GM23338 (cell line): ENCODE measurements at regions not wholly inside any gene's neighbourhood (a gene's known extent, or its start where the extent isn't known, plus 50 kb on each side); places are given as distances from the start of the nearest gene placed in this dataset.

Experiments used
- ATAC-seq: fragments of 200-7000 bp; cut with Tn5 transposase; 3 replicates; pipeline ENCODE4 v1.9.1; 2020
- DNase-seq: peaks from one replicate; pipeline ENCODE4 v3.0.0-alpha.2; 2015; ENCODE audit warnings: low spot score
- H2AFZ ChIP-seq: fragments of 200-600 bp; sonication (generic); 2 replicates; pipeline ENCODE4 v1.8.0; 2016; ENCODE audit warnings: antibody characterized with exemption, mild to moderate bottlenecking, moderate library complexity
- H3F3A ChIP-seq: fragments of 200-600 bp; sonication (generic); replicated peaks from 2 replicates; pipeline ENCODE4 v1.8.0; 2017; ENCODE audit warnings: antibody characterized with exemption, mixed run types, low read depth
- H3K27ac ChIP-seq: fragments of 200-600 bp; sonication (generic); 2 replicates; pipeline ENCODE4 v1.6.1; 2016; ENCODE audit warnings: low read depth
- H3K27me3 ChIP-seq: fragments of 200-600 bp; sonication (generic); 2 replicates; pipeline ENCODE4 v1.8.0; 2016; ENCODE audit warnings: mild to moderate bottlenecking, mixed run types, moderate library complexity; ENCODE audit not compliant: insufficient read depth
- H3K36me3 ChIP-seq: fragments of 200-600 bp; sonication (generic); 2 replicates; pipeline ENCODE4 v1.8.0; 2016; ENCODE audit warnings: mild to moderate bottlenecking; ENCODE audit not compliant: insufficient read depth
- H3K4me1 ChIP-seq: fragments of 200-600 bp; sonication (generic); 2 replicates; pipeline ENCODE4 v1.8.0; 2016; ENCODE audit warnings: mild to moderate bottlenecking, moderate library complexity; ENCODE audit not compliant: insufficient read depth
- H3K4me2 ChIP-seq: fragments of 200-600 bp; sonication (generic); 2 replicates; pipeline ENCODE4 v1.7.1; 2017; ENCODE audit warnings: mixed run types
- H3K4me3 ChIP-seq: fragments of 200-600 bp; sonication (generic); 2 replicates; pipeline ENCODE4 v1.6.1; 2016; ENCODE audit warnings: mixed run types
- H3K79me2 ChIP-seq: fragments of 200-600 bp; sonication (generic); replicated peaks from 2 replicates; pipeline ENCODE4 v1.8.0; 2017; ENCODE audit warnings: mild to moderate bottlenecking; ENCODE audit not compliant: insufficient read depth
- H3K9me2 ChIP-seq: fragments of 200-600 bp; sonication (generic); 2 replicates; pipeline ENCODE4 v1.8.0; 2017; ENCODE audit not compliant: insufficient read depth
- H4K20me1 ChIP-seq: fragments of 200-600 bp; sonication (generic); replicated peaks from 2 replicates; pipeline ENCODE4 v1.8.0; 2017; ENCODE audit warnings: mild to moderate bottlenecking; ENCODE audit not compliant: insufficient read depth
- H3K27ac Mint-ChIP-seq: 2 replicates; pipeline ENCODE4 v1.8.0; 2020; ENCODE audit warnings: inconsistent platforms, mild to moderate bottlenecking, moderate library complexity, mixed read lengths
- H3K27me3 Mint-ChIP-seq: 3 replicates; pipeline ENCODE4 v1.8.0; 2022; ENCODE audit warnings: low read depth, mild to moderate bottlenecking, moderate library complexity, mixed read lengths, inconsistent platforms; ENCODE audit not compliant: insufficient read depth, poor library complexity
- H3K36me3 Mint-ChIP-seq: 3 replicates; pipeline ENCODE4 v1.8.0; 2021; ENCODE audit warnings: low read depth, mild to moderate bottlenecking, inconsistent platforms, moderate library complexity, mixed read lengths
- H3K4me1 Mint-ChIP-seq: 3 replicates; pipeline ENCODE4 v1.8.0; 2020; ENCODE audit warnings: mild to moderate bottlenecking, inconsistent platforms, mixed read lengths
- H3K4me3 Mint-ChIP-seq: 3 replicates; pipeline ENCODE4 v1.8.0; 2021; ENCODE audit warnings: moderate library complexity, mild to moderate bottlenecking, inconsistent platforms, mixed read lengths
- H3K9me3 Mint-ChIP-seq: 3 replicates; pipeline ENCODE4 v1.8.0; 2020; ENCODE audit warnings: moderate library complexity, mild to moderate bottlenecking, inconsistent platforms, mixed read lengths
- EZH2 ChIP-seq: fragments of 200-600 bp; sonication (generic); IDR thresholded peaks from one replicate; pipeline ENCODE4 v1.8.0; 2017; ENCODE audit warnings: antibody characterized with exemption, mild to moderate bottlenecking, low read depth; ENCODE audit not compliant: unreplicated experiment
- EZH2phosphoT487 ChIP-seq: fragments of 200-600 bp; sonication (generic); IDR thresholded peaks from one replicate; pipeline ENCODE4 v1.8.1; 2018; ENCODE audit warnings: antibody characterized with exemption; ENCODE audit not compliant: unreplicated experiment
- JUNB ChIP-seq: IDR thresholded peaks from one replicate; pipeline ENCODE4 v1.6.1; 2016; ENCODE audit warnings: antibody characterized with exemption; ENCODE audit not compliant: unreplicated experiment
- TF ChIP-seq, protein P1 (sequence below): fragments of 250-450 bp; sonication (Bioruptor Pico); IDR thresholded peaks from 2 replicates; pipeline ENCODE4 v1.5.0; 2020; ENCODE audit warnings: mild to moderate bottlenecking, moderate library complexity
- TF ChIP-seq, protein P2 (sequence below), 2 experiments: fragments of 200-600 bp in 1 of 2; sonication (generic) in 1 of 2; conservative IDR thresholded peaks; 2 replicates each; pipeline versions ENCODE4 v1.5.1 to v1.6.1; 2016 to 2017; ENCODE audit warnings: antibody characterized with exemption in 2 of 2, low read depth in 2 of 2, mild to moderate bottlenecking in 2 of 2, moderate library complexity in 1 of 2
- TF ChIP-seq, protein P3 (sequence below): IDR thresholded peaks from one replicate; pipeline ENCODE4 v1.6.1; 2018; ENCODE audit warnings: antibody characterized with exemption; ENCODE audit not compliant: unreplicated experiment

DNA sequence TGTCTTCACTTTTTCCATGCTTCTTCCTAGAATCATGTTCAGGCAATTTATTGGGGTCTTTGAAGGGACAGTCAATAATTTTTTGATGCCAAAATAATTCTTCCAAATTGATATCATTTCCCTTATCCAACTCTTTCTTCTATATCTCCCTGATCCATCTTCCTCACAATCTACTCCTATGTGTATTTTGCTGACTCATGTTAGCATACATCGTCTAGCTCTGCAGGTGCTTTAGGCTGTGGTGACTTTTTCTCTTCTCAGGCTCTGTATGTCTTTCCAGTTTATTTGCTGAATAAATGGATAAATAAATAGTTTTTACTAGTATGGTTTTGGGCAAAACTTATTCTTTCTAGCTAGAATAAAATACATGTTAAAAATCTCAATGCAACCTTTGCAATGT is 1650.9 kb upstream of the TMEFF2 start (continued):
- TF ChIP-seq, protein P1, sequence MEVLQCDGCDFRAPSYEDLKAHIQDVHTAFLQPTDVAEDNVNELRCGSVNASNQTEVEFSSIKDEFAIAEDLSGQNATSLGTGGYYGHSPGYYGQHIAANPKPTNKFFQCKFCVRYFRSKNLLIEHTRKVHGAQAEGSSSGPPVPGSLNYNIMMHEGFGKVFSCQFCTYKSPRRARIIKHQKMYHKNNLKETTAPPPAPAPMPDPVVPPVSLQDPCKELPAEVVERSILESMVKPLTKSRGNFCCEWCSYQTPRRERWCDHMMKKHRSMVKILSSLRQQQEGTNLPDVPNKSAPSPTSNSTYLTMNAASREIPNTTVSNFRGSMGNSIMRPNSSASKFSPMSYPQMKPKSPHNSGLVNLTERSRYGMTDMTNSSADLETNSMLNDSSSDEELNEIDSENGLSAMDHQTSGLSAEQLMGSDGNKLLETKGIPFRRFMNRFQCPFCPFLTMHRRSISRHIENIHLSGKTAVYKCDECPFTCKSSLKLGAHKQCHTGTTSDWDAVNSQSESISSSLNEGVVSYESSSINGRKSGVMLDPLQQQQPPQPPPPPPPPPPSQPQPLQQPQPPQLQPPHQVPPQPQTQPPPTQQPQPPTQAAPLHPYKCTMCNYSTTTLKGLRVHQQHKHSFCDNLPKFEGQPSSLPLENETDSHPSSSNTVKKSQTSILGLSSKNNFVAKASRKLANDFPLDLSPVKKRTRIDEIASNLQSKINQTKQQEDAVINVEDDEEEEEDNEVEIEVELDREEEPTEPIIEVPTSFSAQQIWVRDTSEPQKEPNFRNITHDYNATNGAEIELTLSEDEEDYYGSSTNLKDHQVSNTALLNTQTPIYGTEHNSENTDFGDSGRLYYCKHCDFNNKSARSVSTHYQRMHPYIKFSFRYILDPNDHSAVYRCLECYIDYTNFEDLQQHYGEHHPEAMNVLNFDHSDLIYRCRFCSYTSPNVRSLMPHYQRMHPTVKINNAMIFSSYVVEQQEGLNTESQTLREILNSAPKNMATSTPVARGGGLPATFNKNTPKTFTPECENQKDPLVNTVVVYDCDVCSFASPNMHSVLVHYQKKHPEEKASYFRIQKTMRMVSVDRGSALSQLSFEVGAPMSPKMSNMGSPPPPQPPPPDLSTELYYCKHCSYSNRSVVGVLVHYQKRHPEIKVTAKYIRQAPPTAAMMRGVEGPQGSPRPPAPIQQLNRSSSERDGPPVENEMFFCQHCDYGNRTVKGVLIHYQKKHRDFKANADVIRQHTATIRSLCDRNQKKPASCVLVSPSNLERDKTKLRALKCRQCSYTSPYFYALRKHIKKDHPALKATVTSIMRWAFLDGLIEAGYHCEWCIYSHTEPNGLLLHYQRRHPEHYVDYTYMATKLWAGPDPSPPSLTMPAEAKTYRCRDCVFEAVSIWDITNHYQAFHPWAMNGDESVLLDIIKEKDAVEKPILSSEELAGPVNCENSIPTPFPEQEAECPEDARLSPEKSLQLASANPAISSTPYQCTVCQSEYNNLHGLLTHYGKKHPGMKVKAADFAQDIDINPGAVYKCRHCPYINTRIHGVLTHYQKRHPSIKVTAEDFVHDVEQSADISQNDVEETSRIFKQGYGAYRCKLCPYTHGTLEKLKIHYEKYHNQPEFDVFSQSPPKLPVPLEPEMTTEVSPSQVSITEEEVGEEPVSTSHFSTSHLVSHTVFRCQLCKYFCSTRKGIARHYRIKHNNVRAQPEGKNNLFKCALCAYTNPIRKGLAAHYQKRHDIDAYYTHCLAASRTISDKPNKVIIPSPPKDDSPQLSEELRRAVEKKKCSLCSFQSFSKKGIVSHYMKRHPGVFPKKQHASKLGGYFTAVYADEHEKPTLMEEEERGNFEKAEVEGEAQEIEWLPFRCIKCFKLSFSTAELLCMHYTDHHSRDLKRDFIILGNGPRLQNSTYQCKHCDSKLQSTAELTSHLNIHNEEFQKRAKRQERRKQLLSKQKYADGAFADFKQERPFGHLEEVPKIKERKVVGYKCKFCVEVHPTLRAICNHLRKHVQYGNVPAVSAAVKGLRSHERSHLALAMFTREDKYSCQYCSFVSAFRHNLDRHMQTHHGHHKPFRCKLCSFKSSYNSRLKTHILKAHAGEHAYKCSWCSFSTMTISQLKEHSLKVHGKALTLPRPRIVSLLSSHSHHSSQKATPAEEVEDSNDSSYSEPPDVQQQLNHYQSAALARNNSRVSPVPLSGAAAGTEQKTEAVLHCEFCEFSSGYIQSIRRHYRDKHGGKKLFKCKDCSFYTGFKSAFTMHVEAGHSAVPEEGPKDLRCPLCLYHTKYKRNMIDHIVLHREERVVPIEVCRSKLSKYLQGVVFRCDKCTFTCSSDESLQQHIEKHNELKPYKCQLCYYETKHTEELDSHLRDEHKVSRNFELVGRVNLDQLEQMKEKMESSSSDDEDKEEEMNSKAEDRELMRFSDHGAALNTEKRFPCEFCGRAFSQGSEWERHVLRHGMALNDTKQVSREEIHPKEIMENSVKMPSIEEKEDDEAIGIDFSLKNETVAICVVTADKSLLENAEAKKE = no peak

DNA sequence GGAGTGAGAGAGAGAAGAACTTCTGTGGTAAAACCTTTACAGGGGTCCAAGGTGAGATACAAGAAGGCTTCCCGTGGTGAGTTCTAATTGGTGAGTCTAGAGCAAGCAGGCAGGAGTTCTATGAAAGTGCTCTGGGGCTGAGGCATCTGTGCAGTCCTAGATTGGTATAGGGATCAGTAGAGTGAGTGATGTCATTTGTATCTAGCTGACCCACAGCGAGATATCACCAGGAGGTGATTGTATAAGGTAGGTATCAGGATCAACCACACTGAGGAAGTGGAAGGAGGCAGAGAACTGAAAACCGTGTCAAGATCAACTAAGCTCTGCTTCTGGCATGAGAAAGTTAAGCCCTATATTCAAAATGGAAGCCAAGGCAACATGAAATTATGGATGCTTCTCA is 1648.9 kb upstream of the TMEFF2 start:
- Histone ChIP-seq H2AFZ (no peak overlapping the region), H3K9me2 (no peaks in the 10 kb centered on the region), H3F3A (no peaks in the 10 kb centered on the region), H4K20me1 (no peaks in the 10 kb centered on the region), H3K4me1 (no peaks in the 10 kb centered on the region), H3K79me2 (no peaks in the 10 kb centered on the region), H3K36me3 (no peaks in the 10 kb centered on the region), H3K27ac (no peak overlapping the region), H3K4me2 (no peak overlapping the region), H3K4me3 (no peak overlapping the region), H3K27me3 (no peaks in the 10 kb centered on the region)
- H3K4me3 Mint-ChIP-seq = no peak overlapping the region
- DNase-seq (no peak), ATAC-seq (no peak)
- TF ChIP-seq, protein P2, sequence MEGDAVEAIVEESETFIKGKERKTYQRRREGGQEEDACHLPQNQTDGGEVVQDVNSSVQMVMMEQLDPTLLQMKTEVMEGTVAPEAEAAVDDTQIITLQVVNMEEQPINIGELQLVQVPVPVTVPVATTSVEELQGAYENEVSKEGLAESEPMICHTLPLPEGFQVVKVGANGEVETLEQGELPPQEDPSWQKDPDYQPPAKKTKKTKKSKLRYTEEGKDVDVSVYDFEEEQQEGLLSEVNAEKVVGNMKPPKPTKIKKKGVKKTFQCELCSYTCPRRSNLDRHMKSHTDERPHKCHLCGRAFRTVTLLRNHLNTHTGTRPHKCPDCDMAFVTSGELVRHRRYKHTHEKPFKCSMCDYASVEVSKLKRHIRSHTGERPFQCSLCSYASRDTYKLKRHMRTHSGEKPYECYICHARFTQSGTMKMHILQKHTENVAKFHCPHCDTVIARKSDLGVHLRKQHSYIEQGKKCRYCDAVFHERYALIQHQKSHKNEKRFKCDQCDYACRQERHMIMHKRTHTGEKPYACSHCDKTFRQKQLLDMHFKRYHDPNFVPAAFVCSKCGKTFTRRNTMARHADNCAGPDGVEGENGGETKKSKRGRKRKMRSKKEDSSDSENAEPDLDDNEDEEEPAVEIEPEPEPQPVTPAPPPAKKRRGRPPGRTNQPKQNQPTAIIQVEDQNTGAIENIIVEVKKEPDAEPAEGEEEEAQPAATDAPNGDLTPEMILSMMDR (conservative IDR thresholded peaks at IDR 0.05; ENCODE audit: low read depth in 2 of 2) = no peak
- TF ChIP-seq EZH2phosphoT487 (no peak), JUNB (no peak), EZH2 (no peak)
- TF ChIP-seq, protein P3, sequence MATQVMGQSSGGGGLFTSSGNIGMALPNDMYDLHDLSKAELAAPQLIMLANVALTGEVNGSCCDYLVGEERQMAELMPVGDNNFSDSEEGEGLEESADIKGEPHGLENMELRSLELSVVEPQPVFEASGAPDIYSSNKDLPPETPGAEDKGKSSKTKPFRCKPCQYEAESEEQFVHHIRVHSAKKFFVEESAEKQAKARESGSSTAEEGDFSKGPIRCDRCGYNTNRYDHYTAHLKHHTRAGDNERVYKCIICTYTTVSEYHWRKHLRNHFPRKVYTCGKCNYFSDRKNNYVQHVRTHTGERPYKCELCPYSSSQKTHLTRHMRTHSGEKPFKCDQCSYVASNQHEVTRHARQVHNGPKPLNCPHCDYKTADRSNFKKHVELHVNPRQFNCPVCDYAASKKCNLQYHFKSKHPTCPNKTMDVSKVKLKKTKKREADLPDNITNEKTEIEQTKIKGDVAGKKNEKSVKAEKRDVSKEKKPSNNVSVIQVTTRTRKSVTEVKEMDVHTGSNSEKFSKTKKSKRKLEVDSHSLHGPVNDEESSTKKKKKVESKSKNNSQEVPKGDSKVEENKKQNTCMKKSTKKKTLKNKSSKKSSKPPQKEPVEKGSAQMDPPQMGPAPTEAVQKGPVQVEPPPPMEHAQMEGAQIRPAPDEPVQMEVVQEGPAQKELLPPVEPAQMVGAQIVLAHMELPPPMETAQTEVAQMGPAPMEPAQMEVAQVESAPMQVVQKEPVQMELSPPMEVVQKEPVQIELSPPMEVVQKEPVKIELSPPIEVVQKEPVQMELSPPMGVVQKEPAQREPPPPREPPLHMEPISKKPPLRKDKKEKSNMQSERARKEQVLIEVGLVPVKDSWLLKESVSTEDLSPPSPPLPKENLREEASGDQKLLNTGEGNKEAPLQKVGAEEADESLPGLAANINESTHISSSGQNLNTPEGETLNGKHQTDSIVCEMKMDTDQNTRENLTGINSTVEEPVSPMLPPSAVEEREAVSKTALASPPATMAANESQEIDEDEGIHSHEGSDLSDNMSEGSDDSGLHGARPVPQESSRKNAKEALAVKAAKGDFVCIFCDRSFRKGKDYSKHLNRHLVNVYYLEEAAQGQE = no peak
- H3K27me3 Mint-ChIP-seq = peaks cover 1% of the 10 kb centered on the region
- H3K27ac Mint-ChIP-seq = no peak overlapping the region
- no peaks in the 10 kb centered on the region for H3K9me3 Mint-ChIP-seq
- H3K4me1 Mint-ChIP-seq = peaks cover 7% of the 10 kb centered on the region; the same call in 2 of the 3 replicates
- no peaks in the 10 kb centered on the region for H3K36me3 Mint-ChIP-seq
